OCI-LY7 (cell line): ENCODE measurements at regions not wholly inside any gene's neighbourhood (a gene's known extent, or its start where the extent isn't known, plus 50 kb on each side); places are given as distances from the start of the nearest gene placed in this dataset.

Experiments
- BruUV-seq: library from RNA; stranded (reverse); fragments of 400-500 nt; replicated peaks from 2 replicates; lab custom pipeline; 2021; lab: Mats Ljungman, UMichigan
- CTCF ChIA-PET: fragments of 300-600 bp; sonication (Branson Sonifier 250); formaldehyde crosslinking; loops from one replicate; lab custom pipeline; 2022; ENCODE audit warnings: antibody characterized with exemption; ENCODE audit not compliant: unreplicated experiment; lab: Charles Lee
- POLR2A ChIA-PET: fragments of 300-600 bp; sonication (Branson Sonifier 250); formaldehyde crosslinking; loops from one replicate; lab custom pipeline; 2022; ENCODE audit warnings: antibody characterized with exemption; lab: Charles Lee
- DNase-seq: peaks from one replicate; pipeline ENCODE4 v3.0.0-alpha.2; 2015; ENCODE audit warnings: low spot score
- H2AFZ ChIP-seq: fragments of 200-600 bp; sonication (generic), shearing (Covaris generic); 2 replicates; pipeline ENCODE4 v1.6.1; 2014; ENCODE audit warnings: mild to moderate bottlenecking, antibody characterized with exemption, low read length, moderate library complexity
- H3K27ac ChIP-seq: fragments of 200-600 bp; sonication (generic); 2 replicates; pipeline ENCODE4 v1.5.1; 2014; ENCODE audit warnings: mixed run types, low read depth, mild to moderate bottlenecking, moderate library complexity, low read length, inconsistent platforms; ENCODE audit not compliant: poor library complexity, severe bottlenecking
- H3K36me3 ChIP-seq: fragments of 200-600 bp; sonication (generic); 2 replicates; pipeline ENCODE4 v1.6.1; 2014; ENCODE audit warnings: mild to moderate bottlenecking, antibody characterized with exemption, low read length, moderate library complexity, mixed read lengths; ENCODE audit not compliant: insufficient read depth
- H3K4me1 ChIP-seq: fragments of 200-600 bp; sonication (generic); 2 replicates; pipeline ENCODE4 v1.5.1; 2014; ENCODE audit warnings: mild to moderate bottlenecking, low read length; ENCODE audit not compliant: insufficient read depth, poor library complexity, severe bottlenecking
- H3K4me2 ChIP-seq: fragments of 200-600 bp; sonication (generic); 2 replicates; pipeline ENCODE4 v1.6.1; 2014; ENCODE audit warnings: mild to moderate bottlenecking, low read length
- H3K4me3 ChIP-seq: fragments of 200-600 bp; sonication (generic); 2 replicates; pipeline ENCODE4 v1.5.1; 2014; ENCODE audit warnings: mild to moderate bottlenecking, low read depth, low read length; ENCODE audit not compliant: poor library complexity, severe bottlenecking
- H3K79me2 ChIP-seq: fragments of 200-600 bp; sonication (generic); 2 replicates; pipeline ENCODE4 v1.6.1; 2016; ENCODE audit warnings: low read depth, mild to moderate bottlenecking, low read length, moderate library complexity, mixed read lengths; ENCODE audit not compliant: insufficient read depth
- H3K9me2 ChIP-seq: fragments of 200-600 bp; sonication (generic); 2 replicates; pipeline ENCODE4 v1.6.1; 2016; ENCODE audit warnings: mild to moderate bottlenecking, low read length, mixed read lengths; ENCODE audit not compliant: insufficient read depth
- H3K9me3 ChIP-seq: fragments of 200-600 bp; sonication (generic); 2 replicates; pipeline ENCODE4 v1.6.1; 2014; ENCODE audit warnings: mild to moderate bottlenecking, mixed run types, low read length, mixed read lengths
- H4K20me1 ChIP-seq: fragments of 200-600 bp; sonication (generic); 2 replicates; pipeline ENCODE4 v1.6.1; 2014; ENCODE audit warnings: mild to moderate bottlenecking, antibody characterized with exemption, low read length, moderate library complexity, mixed read lengths; ENCODE audit not compliant: insufficient read depth
- EZH2phosphoT487 ChIP-seq: fragments of 200-600 bp; sonication (generic); IDR thresholded peaks from 2 replicates; pipeline ENCODE4 v1.6.1; 2018; ENCODE audit warnings: low read depth, borderline replicate concordance, mild to moderate bottlenecking, mixed run types, antibody characterized with exemption, low read length, moderate library complexity, mixed read lengths
- intact Hi-C: fragments of 100-400 bp; cut with micrococcal nuclease; formaldehyde crosslinking; loops from one replicate; pipeline ENCODE4 v1.10.0; 2022; ENCODE audit not compliant: unreplicated experiment
- TF ChIP-seq, protein P1 (sequence below): fragments of 200-600 bp; sonication (generic); conservative IDR thresholded peaks from 2 replicates; pipeline ENCODE4 v1.5.1; 2014; ENCODE audit warnings: mild to moderate bottlenecking, antibody characterized with exemption, low read length, moderate library complexity, mixed read lengths

DNA sequence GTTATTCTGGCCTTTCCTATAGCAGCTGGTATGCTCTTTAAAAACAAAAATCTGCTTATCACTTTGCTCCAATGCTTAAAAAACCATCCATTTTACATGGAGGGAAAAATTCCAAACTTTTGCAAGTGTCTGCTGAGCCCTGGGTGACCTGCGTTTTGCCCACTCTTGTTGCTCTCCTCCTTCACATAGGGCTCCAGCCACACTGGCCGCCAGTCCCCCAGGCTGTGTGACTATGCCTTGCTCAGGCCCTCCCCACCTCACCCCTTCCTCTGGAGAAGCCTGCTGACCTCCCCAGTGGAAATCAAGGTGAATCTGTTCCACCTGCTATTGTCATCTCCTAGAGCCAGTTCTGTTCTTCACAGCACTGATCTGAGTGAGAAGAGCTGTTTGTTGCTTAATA is 126.9 kb downstream of the SLC25A47 start:
- DNase-seq = no peak
- no peak overlapping the region for H3K4me2 ChIP-seq
- H2AFZ ChIP-seq = no peak overlapping the region
- no peaks in the 10 kb centered on the region for H3K36me3 ChIP-seq
- H3K27ac ChIP-seq = no peak overlapping the region
- no peaks in the 10 kb centered on the region for H3K79me2 ChIP-seq
- no peaks in the 10 kb centered on the region for H3K4me1 ChIP-seq
- CTCF ChIA-PET = no interaction called here
- no peaks in the 10 kb centered on the region for H3K9me2 ChIP-seq
- no peak overlapping the region for H3K4me3 ChIP-seq
- H4K20me1 ChIP-seq = no peaks in the 10 kb centered on the region; the same call in 1 of the 2 replicates
- POLR2A ChIA-PET = no interaction called here
- intact Hi-C loops = no loop called here
- no peaks in the 10 kb centered on the region for H3K9me3 ChIP-seq
- TF ChIP-seq EZH2phosphoT487 = no peak
- TF ChIP-seq, protein P1, sequence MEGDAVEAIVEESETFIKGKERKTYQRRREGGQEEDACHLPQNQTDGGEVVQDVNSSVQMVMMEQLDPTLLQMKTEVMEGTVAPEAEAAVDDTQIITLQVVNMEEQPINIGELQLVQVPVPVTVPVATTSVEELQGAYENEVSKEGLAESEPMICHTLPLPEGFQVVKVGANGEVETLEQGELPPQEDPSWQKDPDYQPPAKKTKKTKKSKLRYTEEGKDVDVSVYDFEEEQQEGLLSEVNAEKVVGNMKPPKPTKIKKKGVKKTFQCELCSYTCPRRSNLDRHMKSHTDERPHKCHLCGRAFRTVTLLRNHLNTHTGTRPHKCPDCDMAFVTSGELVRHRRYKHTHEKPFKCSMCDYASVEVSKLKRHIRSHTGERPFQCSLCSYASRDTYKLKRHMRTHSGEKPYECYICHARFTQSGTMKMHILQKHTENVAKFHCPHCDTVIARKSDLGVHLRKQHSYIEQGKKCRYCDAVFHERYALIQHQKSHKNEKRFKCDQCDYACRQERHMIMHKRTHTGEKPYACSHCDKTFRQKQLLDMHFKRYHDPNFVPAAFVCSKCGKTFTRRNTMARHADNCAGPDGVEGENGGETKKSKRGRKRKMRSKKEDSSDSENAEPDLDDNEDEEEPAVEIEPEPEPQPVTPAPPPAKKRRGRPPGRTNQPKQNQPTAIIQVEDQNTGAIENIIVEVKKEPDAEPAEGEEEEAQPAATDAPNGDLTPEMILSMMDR = no peak
- no TSS peak for BruUV-seq

DNA sequence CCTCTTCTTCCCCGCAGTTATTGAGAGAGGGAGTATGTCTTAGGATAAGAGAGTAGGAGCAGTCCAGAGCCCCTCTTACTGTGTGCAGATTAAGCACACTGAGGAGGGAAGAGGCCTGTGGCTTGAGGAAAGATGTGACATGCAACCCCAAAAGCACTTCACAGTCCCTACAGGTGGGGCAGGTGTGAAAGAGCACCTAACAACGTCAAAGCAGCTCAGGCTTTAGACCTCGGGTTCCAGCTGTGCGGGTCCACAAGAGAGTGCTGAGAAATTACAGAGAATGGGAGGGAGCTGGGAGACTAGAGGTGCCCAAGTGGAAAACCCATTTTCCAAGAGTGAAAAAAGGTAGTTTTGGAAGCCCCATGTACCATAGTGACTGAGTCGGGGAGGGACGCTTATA is 127.6 kb downstream of the SLC25A47 start:
- DNase-seq = no peak
- no peaks in the 10 kb centered on the region for H3K9me2 ChIP-seq
- no peaks in the 10 kb centered on the region; the same call in 1 of the 2 replicates for H4K20me1 ChIP-seq
- no peaks in the 10 kb centered on the region for H3K4me1 ChIP-seq
- TF ChIP-seq, protein P1 = no peak
- TF ChIP-seq EZH2phosphoT487 = no peak
- H2AFZ ChIP-seq = no peak overlapping the region
- POLR2A ChIA-PET = no interaction called here
- H3K36me3 ChIP-seq = no peaks in the 10 kb centered on the region
- H3K79me2 ChIP-seq = no peaks in the 10 kb centered on the region
- no peak overlapping the region for H3K27ac ChIP-seq
- H3K4me3 ChIP-seq = no peak overlapping the region
- H3K4me2 ChIP-seq = no peak overlapping the region
- BruUV-seq = no TSS peak
- CTCF ChIA-PET = no interaction called here
- H3K9me3 ChIP-seq = no peaks in the 10 kb centered on the region
- intact Hi-C loops = no loop called here

DNA sequence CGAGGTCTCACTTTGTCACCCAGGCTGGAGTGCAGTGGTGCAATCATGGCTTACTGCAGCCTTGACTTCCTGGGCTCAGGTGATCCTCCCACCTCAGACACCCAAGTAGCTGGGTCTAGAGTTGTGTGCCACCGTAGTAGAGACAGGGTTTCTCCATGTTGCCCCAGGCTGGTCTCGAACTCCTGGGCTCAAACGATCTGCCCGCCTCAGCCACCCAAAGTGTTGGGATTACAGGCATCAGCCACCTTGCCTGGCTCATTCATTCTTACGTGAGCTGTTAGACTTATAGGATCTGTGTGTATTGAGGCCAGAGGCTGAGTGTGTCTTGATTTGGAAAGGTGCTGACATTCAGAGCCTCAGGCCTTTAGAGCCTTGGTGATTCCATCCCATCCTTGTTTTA is 128.1 kb downstream of the SLC25A47 start:
- no peaks in the 10 kb centered on the region for H3K79me2 ChIP-seq
- H3K9me2 ChIP-seq = no peaks in the 10 kb centered on the region
- TF ChIP-seq, protein P1 = no peak
- TF ChIP-seq EZH2phosphoT487 = no peak
- no peaks in the 10 kb centered on the region for H3K9me3 ChIP-seq
- no peak for DNase-seq
- no peak overlapping the region for H3K4me3 ChIP-seq
- no TSS peak for BruUV-seq
- no peak overlapping the region for H3K27ac ChIP-seq
- no peaks in the 10 kb centered on the region for H3K4me1 ChIP-seq
- no peaks in the 10 kb centered on the region; the same call in 1 of the 2 replicates for H4K20me1 ChIP-seq
- POLR2A ChIA-PET = no interaction called here
- intact Hi-C loops = no loop called here
- CTCF ChIA-PET = no interaction called here
- H3K4me2 ChIP-seq = no peak overlapping the region
- H2AFZ ChIP-seq = no peak overlapping the region
- no peaks in the 10 kb centered on the region for H3K36me3 ChIP-seq
